Stimulated activated CD4-positive, alpha-beta T cell treated with anti-CD3 and anti-CD28 coated beads, Interleukin-15, amount 100 ng/mL, for 1 hour (primary cell): ENCODE measurements at regions not wholly inside any gene's neighbourhood (a gene's known extent, or its start where the extent isn't known, plus 50 kb on each side); places are given as distances from the start of the nearest gene placed in this dataset.
A peak's percentile ranks its signal among the peaks of the same experiment; 100 is the strongest.

Source experiments
- DNase-seq, 2 donors: peaks; one replicate each; pipeline ENCODE4 v3.0.0-alpha.2; 2020; ENCODE audit warnings: low read depth in 1 of 2, low spot score in 1 of 2

- no peak for DNase-seq
Measured at GRCh38 chr12:90280033-90280432, 571.4 kb upstream of the ATP2B1 start.

GRCh38 chr12:90275088-90275487, 566.5 kb upstream of the ATP2B1 start:
- DNase-seq, result no peak

GRCh38 chr12:90274407-90274806, 565.8 kb upstream of the ATP2B1 start:
- no peak for DNase-seq

- no peak for DNase-seq
Measured at GRCh38 chr12:90268574-90268973, 559.9 kb upstream of the ATP2B1 start.

- no peak for DNase-seq
Measured at GRCh38 chr12:90262251-90262650, 553.6 kb upstream of the ATP2B1 start.

- no peak for DNase-seq
Measured at GRCh38 chr12:90261283-90261682, 552.6 kb upstream of the ATP2B1 start.

- DNase-seq, result no peak
Measured at GRCh38 chr12:90260136-90260535, 551.5 kb upstream of the ATP2B1 start.

- DNase-seq, result no peak
Measured at GRCh38 chr12:90257927-90258624, 549.4 kb upstream of the ATP2B1 start.

GRCh38 chr12:90254796-90255195, 546.2 kb upstream of the ATP2B1 start:
- DNase-seq, result no peak

GRCh38 chr12:90253674-90254181, 545.1 kb upstream of the ATP2B1 start:
- DNase-seq, result peak; percentile 0 to 6

- DNase-seq, result no peak
Measured at GRCh38 chr12:90253136-90253535, 544.5 kb upstream of the ATP2B1 start.

GRCh38 chr12:90250766-90251165, 542.1 kb upstream of the ATP2B1 start:
- no peak for DNase-seq

GRCh38 chr12:90250042-90250441, 541.4 kb upstream of the ATP2B1 start:
- no peak for DNase-seq

- DNase-seq, result no peak
Measured at GRCh38 chr12:90246688-90247087, 538.0 kb upstream of the ATP2B1 start.

GRCh38 chr12:90245391-90245790, 536.8 kb upstream of the ATP2B1 start:
- no peak for DNase-seq

- DNase-seq, result no peak
Measured at GRCh38 chr12:90244232-90244631, 535.6 kb upstream of the ATP2B1 start.

GRCh38 chr12:90243211-90243610, 534.6 kb upstream of the ATP2B1 start:
- no peak for DNase-seq

GRCh38 chr12:90239732-90240260, 531.2 kb upstream of the ATP2B1 start:
- no peak for DNase-seq

GRCh38 chr12:90238663-90239271, 530.1 kb upstream of the ATP2B1 start:
- no peak for DNase-seq

GRCh38 chr12:90237841-90238240, 529.2 kb upstream of the ATP2B1 start:
- no peak for DNase-seq

GRCh38 chr12:90235642-90236041, 527.0 kb upstream of the ATP2B1 start:
- no peak for DNase-seq

- DNase-seq, result no peak
Measured at GRCh38 chr12:90234472-90234871, 525.8 kb upstream of the ATP2B1 start.
